ENCODE measurements at regions not wholly inside any gene's neighbourhood (a gene's known extent, or its start where the extent isn't known, plus 50 kb on each side); places are given as distances from the start of the nearest gene placed in this dataset.

DNA sequence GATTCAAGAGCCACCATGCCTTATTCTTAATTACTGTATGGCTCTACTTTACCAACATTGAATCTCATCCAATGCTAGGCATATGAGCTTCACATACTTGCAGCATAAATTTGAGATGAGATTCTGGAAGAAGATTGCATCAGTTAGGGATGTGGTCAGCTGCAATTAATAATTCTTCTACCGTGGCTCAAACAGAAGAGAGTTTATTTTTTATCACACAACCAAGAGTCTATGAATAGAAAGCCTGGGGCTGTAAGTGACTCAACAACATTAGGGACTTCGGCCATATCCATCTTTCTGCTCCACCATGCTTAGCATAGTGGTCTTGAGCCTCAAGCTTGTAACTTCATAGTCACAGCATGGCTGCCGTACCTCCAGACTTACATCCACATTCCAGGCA is 179.4 kb upstream of the IRX6 start:
- Histone ChIP-seq H3K9me3 (no peaks in the 10 kb centered on the region), H3K4me3 (no peak overlapping the region), H3K36me3 (no peaks in the 10 kb centered on the region), H3K27me3 (no peaks in the 10 kb centered on the region), H3K4me1 (no peaks in the 10 kb centered on the region), H3K27ac (no peak overlapping the region)
- TF ChIP-seq EP300 (IDR thresholded peaks at IDR 0.05) = no peak
- TF ChIP-seq POLR2AphosphoS5 (IDR thresholded peaks at IDR 0.05) = no peak
- TF ChIP-seq, protein P1, sequence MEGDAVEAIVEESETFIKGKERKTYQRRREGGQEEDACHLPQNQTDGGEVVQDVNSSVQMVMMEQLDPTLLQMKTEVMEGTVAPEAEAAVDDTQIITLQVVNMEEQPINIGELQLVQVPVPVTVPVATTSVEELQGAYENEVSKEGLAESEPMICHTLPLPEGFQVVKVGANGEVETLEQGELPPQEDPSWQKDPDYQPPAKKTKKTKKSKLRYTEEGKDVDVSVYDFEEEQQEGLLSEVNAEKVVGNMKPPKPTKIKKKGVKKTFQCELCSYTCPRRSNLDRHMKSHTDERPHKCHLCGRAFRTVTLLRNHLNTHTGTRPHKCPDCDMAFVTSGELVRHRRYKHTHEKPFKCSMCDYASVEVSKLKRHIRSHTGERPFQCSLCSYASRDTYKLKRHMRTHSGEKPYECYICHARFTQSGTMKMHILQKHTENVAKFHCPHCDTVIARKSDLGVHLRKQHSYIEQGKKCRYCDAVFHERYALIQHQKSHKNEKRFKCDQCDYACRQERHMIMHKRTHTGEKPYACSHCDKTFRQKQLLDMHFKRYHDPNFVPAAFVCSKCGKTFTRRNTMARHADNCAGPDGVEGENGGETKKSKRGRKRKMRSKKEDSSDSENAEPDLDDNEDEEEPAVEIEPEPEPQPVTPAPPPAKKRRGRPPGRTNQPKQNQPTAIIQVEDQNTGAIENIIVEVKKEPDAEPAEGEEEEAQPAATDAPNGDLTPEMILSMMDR (IDR thresholded peaks at IDR 0.05) = no peak
- TF ChIP-seq POLR2A (IDR thresholded peaks at IDR 0.05) = no peak
- 74% methylated on average over 3 of the region's 3 CpGs for WGBS
- no peak for DNase-seq (ENCODE audit: low spot score in 2 of 2)

DNA sequence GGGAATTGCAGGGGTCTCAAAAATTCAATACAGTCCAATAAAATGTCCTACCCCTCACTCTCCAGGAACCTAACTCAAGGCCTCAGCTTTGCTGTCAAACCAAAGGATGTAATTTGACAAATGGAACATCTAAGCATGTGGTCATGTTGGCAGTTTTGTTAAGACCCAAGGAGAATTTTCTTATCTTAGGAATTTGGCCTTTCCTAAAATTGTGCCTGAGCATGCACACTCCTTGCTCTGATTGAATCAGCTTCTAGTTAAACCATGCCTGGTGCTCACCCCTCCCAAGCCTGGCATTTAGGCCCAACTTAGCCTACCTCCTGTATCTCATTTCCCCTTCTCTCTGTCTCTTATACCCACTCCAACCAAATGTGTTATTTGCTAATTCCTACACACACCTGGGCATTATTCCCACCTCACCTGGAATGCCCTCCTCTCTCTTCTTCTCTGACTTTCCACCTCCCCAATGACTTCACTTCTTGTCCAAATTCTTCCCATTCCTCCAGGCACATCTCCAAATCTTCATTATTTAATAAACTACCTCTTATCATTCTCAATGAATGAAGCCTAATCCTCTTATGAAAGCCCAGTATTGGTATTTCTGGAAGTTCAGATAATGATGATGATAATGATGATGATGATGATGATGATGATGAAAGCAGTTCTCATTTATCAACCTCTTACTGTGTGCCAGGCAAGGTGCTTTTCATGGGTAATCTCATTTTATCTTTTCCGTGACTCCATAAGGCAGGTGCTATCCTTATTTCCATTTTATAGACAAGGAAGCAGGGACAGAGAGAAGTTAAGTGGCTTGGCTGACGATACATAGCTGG is 178.0 kb upstream of the IRX6 start:
- DNase-seq (ENCODE audit: low spot score in 2 of 2) = no peak
- H3K9me3 ChIP-seq = no peaks in the 10 kb centered on the region
- H3K27me3 ChIP-seq = no peaks in the 10 kb centered on the region
- H3K27ac ChIP-seq = no peak overlapping the region
- H3K36me3 ChIP-seq = no peaks in the 10 kb centered on the region
- WGBS = 94% methylated on average over 2 of the region's 2 CpGs
- TF ChIP-seq, protein P1 (IDR thresholded peaks at IDR 0.05) = no peak
- TF ChIP-seq EP300 (IDR thresholded peaks at IDR 0.05) = no peak
- no peak for TF ChIP-seq POLR2AphosphoS5 (IDR thresholded peaks at IDR 0.05)
- TF ChIP-seq POLR2A (IDR thresholded peaks at IDR 0.05) = no peak
- no peaks in the 10 kb centered on the region for H3K4me1 ChIP-seq
- no peak overlapping the region for H3K4me3 ChIP-seq

DNA sequence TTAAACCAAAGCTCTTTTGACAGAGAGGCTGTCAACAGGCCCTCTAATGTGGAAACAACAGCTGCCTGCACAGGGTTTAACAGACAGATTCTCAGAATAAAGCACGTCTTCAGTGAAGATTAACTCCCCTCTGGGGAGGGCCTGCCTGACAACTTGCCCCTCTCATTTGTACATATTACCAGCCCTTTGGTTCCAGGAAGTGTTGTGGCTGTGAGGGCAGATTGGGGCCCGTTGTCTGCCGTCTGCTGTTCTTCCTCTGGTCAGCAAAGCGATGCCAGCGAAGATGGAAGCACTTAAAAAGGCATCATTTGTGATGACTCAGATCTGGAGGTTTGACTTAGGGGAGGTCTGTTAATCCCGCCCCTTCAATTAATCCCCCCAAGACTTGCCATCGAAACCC is 177.0 kb upstream of the IRX6 start:
- TF ChIP-seq, protein P1 (IDR thresholded peaks at IDR 0.05) = no peak
- no peak for TF ChIP-seq POLR2AphosphoS5 (IDR thresholded peaks at IDR 0.05)
- no peak for TF ChIP-seq EP300 (IDR thresholded peaks at IDR 0.05)
- no peak for TF ChIP-seq POLR2A (IDR thresholded peaks at IDR 0.05)
- 58% methylated on average over 7 of the region's 7 CpGs for WGBS
- Histone ChIP-seq H3K36me3 (no peaks in the 10 kb centered on the region), H3K27ac (no peak overlapping the region), H3K4me3 (no peak overlapping the region), H3K9me3 (no peaks in the 10 kb centered on the region), H3K4me1 (no peaks in the 10 kb centered on the region), H3K27me3 (no peaks in the 10 kb centered on the region)
- no peak for DNase-seq (ENCODE audit: low spot score in 2 of 2)

DNA sequence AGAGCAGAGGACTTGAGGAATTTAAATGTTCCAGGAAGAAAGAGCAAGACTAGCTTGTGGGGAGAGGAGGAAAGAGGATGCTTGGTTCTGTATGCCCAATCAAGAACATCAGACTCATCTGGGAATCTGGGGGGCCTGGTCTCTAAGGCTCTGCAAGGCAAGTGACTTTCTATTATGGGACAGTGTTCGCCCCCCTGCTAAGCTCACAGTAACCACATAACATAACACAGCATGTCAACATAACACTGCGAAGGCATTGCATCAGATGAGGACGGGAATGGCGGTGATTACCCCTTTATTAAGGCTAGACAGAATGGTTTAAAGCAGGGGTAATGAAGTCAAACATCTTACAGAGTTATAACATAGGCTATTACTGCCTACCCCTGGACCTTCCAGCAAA is 176.6 kb upstream of the IRX6 start:
- H3K9me3 ChIP-seq = no peaks in the 10 kb centered on the region
- no peak for TF ChIP-seq POLR2A (IDR thresholded peaks at IDR 0.05)
- TF ChIP-seq POLR2AphosphoS5 (IDR thresholded peaks at IDR 0.05) = no peak
- TF ChIP-seq, protein P1 (IDR thresholded peaks at IDR 0.05) = no peak
- TF ChIP-seq EP300 (IDR thresholded peaks at IDR 0.05) = no peak
- H3K27me3 ChIP-seq = no peaks in the 10 kb centered on the region
- no peaks in the 10 kb centered on the region for H3K4me1 ChIP-seq
- WGBS = 89% methylated on average over 4 of the region's 4 CpGs
- H3K36me3 ChIP-seq = no peaks in the 10 kb centered on the region
- H3K27ac ChIP-seq = no peak overlapping the region
- no peak for DNase-seq (ENCODE audit: low spot score in 2 of 2)
- H3K4me3 ChIP-seq = no peak overlapping the region

DNA sequence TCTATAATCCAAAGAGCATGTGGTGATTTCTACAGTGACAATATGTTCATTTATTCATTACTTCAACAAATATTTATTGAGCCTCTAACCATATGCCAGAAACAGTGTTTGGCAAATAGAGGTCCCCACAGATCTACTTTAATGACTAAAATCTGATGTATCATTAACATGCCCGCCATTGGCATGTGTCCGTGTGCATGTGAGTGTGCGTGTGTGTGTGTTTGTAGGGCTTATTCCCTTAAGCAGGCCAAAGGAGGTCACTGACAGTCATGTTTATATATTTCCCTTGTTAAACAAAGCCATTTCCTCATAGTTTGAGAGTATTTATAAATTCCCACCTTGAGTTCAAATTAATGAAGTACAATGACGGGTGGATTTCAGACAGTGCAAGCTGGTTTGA is 174.4 kb upstream of the IRX6 start:
- DNase-seq (ENCODE audit: low spot score in 2 of 2) = no peak
- H3K27me3 ChIP-seq = no peaks in the 10 kb centered on the region
- 64% methylated on average over 4 of the region's 4 CpGs for WGBS
- no peaks in the 10 kb centered on the region for H3K9me3 ChIP-seq
- TF ChIP-seq POLR2A (IDR thresholded peaks at IDR 0.05) = no peak
- TF ChIP-seq, protein P1 (IDR thresholded peaks at IDR 0.05) = no peak
- no peaks in the 10 kb centered on the region for H3K4me1 ChIP-seq
- H3K27ac ChIP-seq = no peak overlapping the region
- no peak overlapping the region for H3K4me3 ChIP-seq
- no peaks in the 10 kb centered on the region for H3K36me3 ChIP-seq
